T-cell (primary cell): ENCODE measurements at regions not wholly inside any gene's neighbourhood (a gene's known extent, or its start where the extent isn't known, plus 50 kb on each side); places are given as distances from the start of the nearest gene placed in this dataset.
"Not testable (repeated sequence)": the region's sequence is repeated elsewhere in the genome, so short reads cannot be mapped to it uniquely, and the experiment has no call there.

Source experiments
- ATAC-seq, 4 experiments: fragments of 200-7000 bp in 3 of 4; fragments of 150-1000 bp in 1 of 4; cut with Tn5 transposase; replicated peaks in 1 of 4; 1 replicate in 3 of 4; 2 replicates in 1 of 4; pipeline ENCODE4 v1.10.0; 2021; ENCODE audit warnings: moderate library complexity in 3 of 4, mild to moderate bottlenecking in 2 of 4, moderate number of reproducible peaks in 1 of 4
- CTCF ChIA-PET, 2 donors: fragments of 300-600 bp; sonication (Branson Sonifier 250); formaldehyde crosslinking; loops; one replicate each; lab custom pipeline; 2022; ENCODE audit warnings: antibody characterized with exemption in 2 of 2; lab: Charles Lee
- POLR2A ChIA-PET, 2 donors: fragments of 300-600 bp; sonication (Branson Sonifier 250); formaldehyde crosslinking; loops; one replicate each; lab custom pipeline; 2022; ENCODE audit warnings: antibody characterized with exemption in 2 of 2; lab: Charles Lee
- DNase-seq, 35 experiments: peaks; one replicate each; pipeline versions ENCODE4 v3.0.0 to v3.0.0-alpha.2; 2013 to 2023
- H3K27ac ChIP-seq: one replicate; pipeline ENCODE4 v1.5.1; 2013; ENCODE audit warnings: low read length
- H3K27me3 ChIP-seq, 2 experiments: replicated peaks in 1 of 2; 1 replicate in 1 of 2; 2 replicates in 1 of 2; pipeline versions ENCODE4 v1.6.1 to v1.7.0; 2013; ENCODE audit warnings: low read length in 1 of 2, mixed read lengths in 1 of 2; ENCODE audit not compliant: control insufficient read depth in 2 of 2, insufficient read depth in 2 of 2; ENCODE audit errors: extremely low read depth in 1 of 2
- H3K36me3 ChIP-seq, 2 donors: 1 replicate in 1 of 2; 2 replicates in 1 of 2; pipeline versions ENCODE4 v1.6.1 to v1.7.0; 2013; ENCODE audit warnings: low read length in 1 of 2; ENCODE audit not compliant: control insufficient read depth in 2 of 2, insufficient read depth in 1 of 2; ENCODE audit errors: extremely low read depth in 1 of 2
- H3K4me1 ChIP-seq, 2 experiments: 1 replicate in 1 of 2; 2 replicates in 1 of 2; pipeline versions ENCODE4 v1.6.1 to v1.7.0; 2013; ENCODE audit warnings: low read length in 2 of 2, mixed read lengths in 1 of 2; ENCODE audit not compliant: insufficient read depth in 2 of 2, control insufficient read depth in 1 of 2; ENCODE audit errors: extremely low read depth in 1 of 2
- H3K4me3 ChIP-seq, 2 donors: 1 replicate in 1 of 2; 2 replicates in 1 of 2; pipeline versions ENCODE4 v1.5.1 to v1.7.0; 2013; ENCODE audit warnings: mild to moderate bottlenecking in 2 of 2, low read length in 1 of 2, moderate library complexity in 1 of 2; ENCODE audit not compliant: control insufficient read depth in 1 of 2; ENCODE audit errors: extremely low read depth in 1 of 2
- H3K9me3 ChIP-seq: 2 replicates; pipeline ENCODE4 v1.7.0; 2013
- H3K27ac Mint-ChIP-seq, 2 donors: one replicate each; pipeline ENCODE4 v1.8.0; 2020 to 2021; ENCODE audit warnings: mild to moderate bottlenecking in 2 of 2, mixed read lengths in 2 of 2
- H3K27me3 Mint-ChIP-seq, 2 donors: one replicate each; pipeline ENCODE4 v1.8.0; 2021 to 2022; ENCODE audit warnings: mixed read lengths in 2 of 2
- H3K36me3 Mint-ChIP-seq: one replicate; pipeline ENCODE4 v1.8.0; 2021; ENCODE audit warnings: mixed read lengths
- H3K4me1 Mint-ChIP-seq, 3 donors: one replicate each; pipeline ENCODE4 v1.8.0; 2020 to 2022; ENCODE audit warnings: mixed read lengths in 3 of 3, mild to moderate bottlenecking in 1 of 3
- H3K4me3 Mint-ChIP-seq, 3 donors: one replicate each; pipeline ENCODE4 v1.8.0; 2020 to 2022; ENCODE audit warnings: mild to moderate bottlenecking in 3 of 3, mixed read lengths in 3 of 3, moderate library complexity in 3 of 3
- H3K9me3 Mint-ChIP-seq, 3 donors: one replicate each; pipeline ENCODE4 v1.8.0; 2020 to 2022; ENCODE audit warnings: mixed read lengths in 3 of 3
- WGBS: methylation state at CpG from one replicate; pipeline ENCODE4 v1.1.5; 2013; ENCODE audit warnings: missing lambda C conversion rate; ENCODE audit not compliant: insufficient coverage; 5-methylcytosine and 5-hydroxymethylcytosine counted together

GRCh38 chr3:5505163-5505562 is 317.7 kb downstream of the EDEM1 start:
- Mint-ChIP-seq H3K4me3 (no peak overlapping the region), H3K27ac (no peak overlapping the region), H3K4me1 (no peaks in the 10 kb centered on the region), H3K36me3 (no peaks in the 10 kb centered on the region), H3K9me3 (peaks cover 16 to 27% (median 20%) of the 10 kb centered on the region in 3 donors), H3K27me3 (peaks cover 0 to 3% of the 10 kb centered on the region in 2 donors)
- Histone ChIP-seq H3K9me3 (no peaks in the 10 kb centered on the region), H3K4me1 (no peaks in the 10 kb centered on the region), H3K36me3 (no peaks in the 10 kb centered on the region), H3K27me3 (no peaks in the 10 kb centered on the region), H3K4me3 (no peak overlapping the region), H3K27ac (no peak overlapping the region)
- DNase-seq (no peak), ATAC-seq (no peak)
- CTCF ChIA-PET = no interaction called here
- WGBS = 89% methylated on average over 3 of the region's 3 CpGs
- POLR2A ChIA-PET = no interaction called here

GRCh38 chr3:5505997-5506396 is 318.5 kb downstream of the EDEM1 start:
- ChIA-PET CTCF (no interaction called here), POLR2A (no interaction called here)
- H3K27me3 Mint-ChIP-seq = peaks cover 0 to 3% of the 10 kb centered on the region in 2 donors
- H3K9me3 Mint-ChIP-seq = peaks cover 16 to 27% (median 23%) of the 10 kb centered on the region in 3 donors
- H3K4me3 ChIP-seq = no peak overlapping the region
- no peaks in the 10 kb centered on the region for H3K4me1 ChIP-seq
- no peaks in the 10 kb centered on the region for H3K9me3 ChIP-seq
- no peak overlapping the region for H3K27ac Mint-ChIP-seq
- no peaks in the 10 kb centered on the region for H3K36me3 ChIP-seq
- H3K36me3 Mint-ChIP-seq = no peaks in the 10 kb centered on the region
- H3K27ac ChIP-seq = no peak overlapping the region
- no peaks in the 10 kb centered on the region for H3K4me1 Mint-ChIP-seq
- H3K4me3 Mint-ChIP-seq = no peak overlapping the region
- no peak for DNase-seq
- H3K27me3 ChIP-seq = no peaks in the 10 kb centered on the region
- 17% methylated on average over 1 of the region's 2 CpGs for WGBS
- no peak for ATAC-seq

- H3K9me3 Mint-ChIP-seq = peaks cover 20 to 45% (median 34%) of the 10 kb centered on the region in 3 donors
- H3K27ac ChIP-seq = not testable (repeated sequence)
Measured at GRCh38 chr3:5508860-5509259, 321.4 kb downstream of the EDEM1 start.

GRCh38 chr3:5510300-5510699 is 322.8 kb downstream of the EDEM1 start:
- no peak overlapping the region for H3K27ac Mint-ChIP-seq
- ATAC-seq = no peak
- no peaks in the 10 kb centered on the region for H3K27me3 Mint-ChIP-seq
- Histone ChIP-seq H3K4me1 (no peaks in the 10 kb centered on the region), H3K9me3 (no peaks in the 10 kb centered on the region), H3K36me3 (no peaks in the 10 kb centered on the region), H3K27me3 (no peaks in the 10 kb centered on the region), H3K27ac (no peak overlapping the region), H3K4me3 (no peak overlapping the region)
- CTCF ChIA-PET = no interaction called here
- POLR2A ChIA-PET = no interaction called here
- no peaks in the 10 kb centered on the region for H3K4me1 Mint-ChIP-seq
- no peaks in the 10 kb centered on the region for H3K36me3 Mint-ChIP-seq
- DNase-seq = no peak
- H3K4me3 Mint-ChIP-seq = no peak overlapping the region
- peaks cover 27 to 48% (median 42%) of the 10 kb centered on the region in 3 donors for H3K9me3 Mint-ChIP-seq
- 85% methylated on average over 5 of the region's 5 CpGs for WGBS

More at GRCh38 chr3:5508860-5509259, 321.4 kb downstream of the EDEM1 start:
- H3K4me1 Mint-ChIP-seq, DNase-seq, H3K27me3 Mint-ChIP-seq, H3K27ac Mint-ChIP-seq, H3K4me3 ChIP-seq, H3K9me3 ChIP-seq, H3K36me3 ChIP-seq, CTCF ChIA-PET, H3K4me3 Mint-ChIP-seq, POLR2A ChIA-PET, ATAC-seq, H3K4me1 ChIP-seq, H3K27me3 ChIP-seq, H3K36me3 Mint-ChIP-seq: not testable (repeated sequence)
- 40% methylated on average over 1 of the region's 3 CpGs for WGBS

GRCh38 chr3:5517921-5518320 is 330.4 kb downstream of the EDEM1 start:
- Mint-ChIP-seq H3K36me3 (no peaks in the 10 kb centered on the region), H3K27ac (no peak overlapping the region), H3K9me3 (peaks cover 13 to 17% (median 16%) of the 10 kb centered on the region in 3 donors), H3K4me3 (no peak overlapping the region), H3K27me3 (no peaks in the 10 kb centered on the region), H3K4me1 (no peaks in the 10 kb centered on the region)
- no peak overlapping the region for H3K27ac ChIP-seq
- H3K9me3 ChIP-seq = no peaks in the 10 kb centered on the region
- CTCF ChIA-PET = no interaction called here
- POLR2A ChIA-PET = no interaction called here
- DNase-seq (no peak), ATAC-seq (no peak)
- no CpG with 5 or more reads among the region's 4 CpGs for WGBS
- H3K4me3 ChIP-seq = no peak overlapping the region
- no peaks in the 10 kb centered on the region for H3K27me3 ChIP-seq
- H3K4me1 ChIP-seq = no peaks in the 10 kb centered on the region
- H3K36me3 ChIP-seq = no peaks in the 10 kb centered on the region

GRCh38 chr3:5520237-5520636 is 332.7 kb downstream of the EDEM1 start:
- peaks cover 4 to 7% (median 5%) of the 10 kb centered on the region in 3 donors for H3K9me3 Mint-ChIP-seq
- 73% methylated on average over 5 of the region's 5 CpGs for WGBS
- H3K27ac ChIP-seq = no peak overlapping the region

GRCh38 chr3:5523125-5523524 is 335.6 kb downstream of the EDEM1 start:
- no peaks in the 10 kb centered on the region for H3K36me3 ChIP-seq
- no peaks in the 10 kb centered on the region for H3K36me3 Mint-ChIP-seq
- H3K4me3 ChIP-seq = no peak overlapping the region
- DNase-seq (no peak), ATAC-seq (no peak)
- no peaks in the 10 kb centered on the region for H3K4me1 Mint-ChIP-seq
- WGBS = no CpG with 5 or more reads among the region's 1 CpG
- ChIA-PET POLR2A (no interaction called here), CTCF (interaction anchor here in 1 of 2 donors (0.6 kb wide), 1 partner anchor 167 kb away, joined by 3 read pairs; no protein-coding TSS in a partner anchor)
- no peaks in the 10 kb centered on the region for H3K4me1 ChIP-seq
- no peak overlapping the region for H3K27ac Mint-ChIP-seq
- no peaks in the 10 kb centered on the region for H3K27me3 Mint-ChIP-seq
- no peaks in the 10 kb centered on the region for H3K9me3 ChIP-seq
- H3K27me3 ChIP-seq = no peaks in the 10 kb centered on the region
- no peak overlapping the region for H3K4me3 Mint-ChIP-seq
- no peak overlapping the region for H3K27ac ChIP-seq
- peaks cover 2 to 7% (median 4%) of the 10 kb centered on the region in 3 donors for H3K9me3 Mint-ChIP-seq

More at GRCh38 chr3:5520237-5520636, 332.7 kb downstream of the EDEM1 start:
- Histone ChIP-seq H3K9me3 (no peaks in the 10 kb centered on the region), H3K27me3 (no peaks in the 10 kb centered on the region), H3K4me1 (no peaks in the 10 kb centered on the region), H3K4me3 (no peak overlapping the region), H3K36me3 (no peaks in the 10 kb centered on the region)
- no peak overlapping the region for H3K27ac Mint-ChIP-seq
- H3K4me3 Mint-ChIP-seq = no peak overlapping the region
- ChIA-PET CTCF (no interaction called here), POLR2A (no interaction called here)
- DNase-seq = no peak
- H3K4me1 Mint-ChIP-seq = no peaks in the 10 kb centered on the region
- no peaks in the 10 kb centered on the region for H3K36me3 Mint-ChIP-seq
- no peaks in the 10 kb centered on the region for H3K27me3 Mint-ChIP-seq
- no peak for ATAC-seq
